WTC11 (cell line): ENCODE measurements at regions not wholly inside any gene's neighbourhood (a gene's known extent, or its start where the extent isn't known, plus 50 kb on each side); places are given as distances from the start of the nearest gene placed in this dataset.

Experiments
- CTCF ChIP-seq: fragments of 200-600 bp; IDR thresholded peaks from 2 replicates; pipeline ENCODE4 v1.8.0; 2022; ENCODE audit warnings: antibody characterized with exemption
- ETV6 ChIP-seq: sonication (generic); formaldehyde crosslinking; IDR thresholded peaks from 2 replicates; pipeline ENCODE4 v1.8.1; 2022; ENCODE audit warnings: mild to moderate bottlenecking, missing genetic modification reagents
- FOXK1 ChIP-seq: sonication (generic); formaldehyde crosslinking; IDR thresholded peaks from 2 replicates; pipeline ENCODE4 v1.8.0; 2022; ENCODE audit warnings: mild to moderate bottlenecking, moderate library complexity, missing genetic modification reagents
- IRF2 ChIP-seq: sonication (generic); formaldehyde crosslinking; IDR thresholded peaks from 2 replicates; pipeline ENCODE4 v1.8.0; 2022; ENCODE audit warnings: low read depth, missing genetic modification reagents, borderline replicate concordance
- MAX ChIP-seq: sonication (generic); formaldehyde crosslinking; IDR thresholded peaks from 2 replicates; pipeline ENCODE4 v1.8.0; 2022; ENCODE audit warnings: mild to moderate bottlenecking, missing genetic modification reagents
- PREB ChIP-seq: sonication (generic); formaldehyde crosslinking; IDR thresholded peaks from 2 replicates; pipeline ENCODE4 v1.8.1; 2022; ENCODE audit warnings: mild to moderate bottlenecking, missing genetic modification reagents, moderate library complexity, borderline replicate concordance
- SP1 ChIP-seq: sonication (generic); formaldehyde crosslinking; conservative IDR thresholded peaks from 2 replicates; pipeline ENCODE4 v1.8.1; 2022; ENCODE audit warnings: missing genetic modification reagents
- USF1 ChIP-seq: sonication (generic); formaldehyde crosslinking; IDR thresholded peaks from 2 replicates; pipeline ENCODE4 v1.8.0; 2022; ENCODE audit warnings: mild to moderate bottlenecking, missing genetic modification reagents
- ZNF121 ChIP-seq: sonication (generic); formaldehyde crosslinking; IDR thresholded peaks from 2 replicates; pipeline ENCODE4 v1.8.0; 2023; ENCODE audit warnings: missing genetic modification reagents
- ZNF232 ChIP-seq: sonication (generic); formaldehyde crosslinking; IDR thresholded peaks from 2 replicates; pipeline ENCODE4 v1.8.0; 2022; ENCODE audit warnings: mild to moderate bottlenecking, missing genetic modification reagents
- ZNF263 ChIP-seq: sonication (generic); formaldehyde crosslinking; IDR thresholded peaks from 2 replicates; pipeline ENCODE4 v1.8.1; 2022; ENCODE audit warnings: low read depth, mild to moderate bottlenecking, moderate library complexity, missing genetic modification reagents

GRCh38 chr16:60060731-60061130 lies 1326.6 kb upstream of the GOT2 start:
- TF ChIP-seq CTCF (no peak), SP1 (CRISPR knock-in tag) (no peak), IRF2 (no peak), ZNF121 (CRISPR knock-in tag) (no peak), MAX (CRISPR knock-in tag) (no peak), FOXK1 (CRISPR knock-in tag) (no peak), USF1 (CRISPR knock-in tag) (no peak), PREB (CRISPR knock-in tag) (no peak), ZNF263 (CRISPR knock-in tag) (no peak), ETV6 (CRISPR knock-in tag) (no peak), ZNF232 (CRISPR knock-in tag) (no peak)
